ENCODE measurements at regions not wholly inside any gene's neighbourhood (a gene's known extent, or its start where the extent isn't known, plus 50 kb on each side); places are given as distances from the start of the nearest gene placed in this dataset.

- peak; percentile 13 for DNase-seq (ENCODE audit: low spot score)
- H3K4me3 ChIP-seq = no peak overlapping the region
- no peak overlapping the region for H3K9ac ChIP-seq
- H3K27ac ChIP-seq = no peak overlapping the region
- peaks cover 57% of the 10 kb centered on the region for H3K27me3 ChIP-seq
- TF ChIP-seq EZH2 (IDR thresholded peaks at IDR 0.05) (no peak), CTCF (IDR thresholded peaks at IDR 0.05) (peak; percentile 41)
- Mint-ChIP-seq H3K9me3 (no peaks in the 10 kb centered on the region), H3K27me3 (ENCODE audit: insufficient read depth, low read depth) (peaks cover 5% of the 10 kb centered on the region), H3K4me1 (no peaks in the 10 kb centered on the region), H3K27ac (no peak overlapping the region), H3K4me3 (no peak overlapping the region), H3K36me3 (no peaks in the 10 kb centered on the region)
- H3K4me2 ChIP-seq = no peak overlapping the region
- H3F3A ChIP-seq (ENCODE audit: low read depth) = no peaks in the 10 kb centered on the region
- no peaks in the 10 kb centered on the region for H3K9me3 ChIP-seq (ENCODE audit: low read depth)
- H3K79me2 ChIP-seq (ENCODE audit: low read depth) = no peaks in the 10 kb centered on the region
- H3K36me3 ChIP-seq = no peaks in the 10 kb centered on the region
- no peaks in the 10 kb centered on the region for H3K4me1 ChIP-seq
- H4K20me1 ChIP-seq (ENCODE audit: low read depth) = no peaks in the 10 kb centered on the region
- H2AFZ ChIP-seq (replicated peaks) = no peak overlapping the region
Measured at GRCh38 chr9:34896112-34896511, 62.0 kb upstream of the PHF24 start.

DNA sequence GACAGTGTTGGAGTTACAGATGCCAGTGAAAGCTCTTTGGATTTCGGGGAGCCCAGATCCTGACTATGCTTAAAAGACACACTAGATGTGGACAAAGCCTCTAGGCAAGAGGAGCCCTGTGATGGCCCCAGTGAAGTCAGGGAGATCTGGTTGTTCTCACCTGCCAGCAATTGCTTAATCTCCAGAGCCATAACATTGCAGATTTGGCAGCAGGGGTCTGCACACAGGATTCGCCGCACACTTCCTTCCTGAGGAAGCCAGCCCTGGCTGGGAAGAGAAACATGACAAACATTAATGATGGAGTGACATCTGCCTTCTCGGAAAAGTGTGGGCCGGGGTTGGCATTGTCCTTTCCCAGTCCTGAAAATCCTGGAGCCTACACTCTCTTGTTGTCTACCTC is 65.2 kb upstream of the PHF24 start:
- Mint-ChIP-seq H3K9me3 (no peaks in the 10 kb centered on the region), H3K27me3 (ENCODE audit: insufficient read depth, low read depth) (peaks cover 8% of the 10 kb centered on the region)
- no peak for DNase-seq (ENCODE audit: low spot score)

GRCh38 chr9:34891386-34891785 is 66.7 kb upstream of the PHF24 start:
- Histone ChIP-seq H3K27me3 (peaks cover 34% of the 10 kb centered on the region), H3K79me2 (ENCODE audit: low read depth) (no peaks in the 10 kb centered on the region), H3K4me1 (no peaks in the 10 kb centered on the region), H3K4me2 (no peak overlapping the region), H3K36me3 (no peaks in the 10 kb centered on the region), H2AFZ (replicated peaks) (no peak overlapping the region), H3K27ac (no peak overlapping the region), H3K9me3 (ENCODE audit: low read depth) (no peaks in the 10 kb centered on the region), H3K4me3 (no peak overlapping the region), H3F3A (ENCODE audit: low read depth) (no peaks in the 10 kb centered on the region), H4K20me1 (ENCODE audit: low read depth) (no peaks in the 10 kb centered on the region), H3K9ac (no peak overlapping the region)
- no peaks in the 10 kb centered on the region for H3K4me1 Mint-ChIP-seq
- DNase-seq (ENCODE audit: low spot score) = no peak
- no peak overlapping the region for H3K27ac Mint-ChIP-seq
- TF ChIP-seq CTCF (IDR thresholded peaks at IDR 0.05) (no peak), EZH2phosphoT487 (IDR thresholded peaks at IDR 0.05) (no peak), EZH2 (IDR thresholded peaks at IDR 0.05) (no peak)
- peaks cover 8% of the 10 kb centered on the region for H3K27me3 Mint-ChIP-seq (ENCODE audit: insufficient read depth, low read depth)
- no peak overlapping the region for H3K4me3 Mint-ChIP-seq
- H3K36me3 Mint-ChIP-seq = no peaks in the 10 kb centered on the region
- H3K9me3 Mint-ChIP-seq = no peaks in the 10 kb centered on the region

More for the DNA sequence above, 65.2 kb upstream of the PHF24 start:
- Histone ChIP-seq H3K79me2 (ENCODE audit: low read depth) (no peaks in the 10 kb centered on the region), H3F3A (ENCODE audit: low read depth) (no peaks in the 10 kb centered on the region), H2AFZ (replicated peaks) (no peak overlapping the region), H3K36me3 (no peaks in the 10 kb centered on the region), H3K27me3 (peaks cover 42% of the 10 kb centered on the region), H3K9ac (no peak overlapping the region), H3K4me3 (no peak overlapping the region), H4K20me1 (ENCODE audit: low read depth) (no peaks in the 10 kb centered on the region), H3K9me3 (ENCODE audit: low read depth) (no peaks in the 10 kb centered on the region), H3K27ac (no peak overlapping the region), H3K4me1 (no peaks in the 10 kb centered on the region), H3K4me2 (no peak overlapping the region)
- Mint-ChIP-seq H3K36me3 (no peaks in the 10 kb centered on the region), H3K4me1 (no peaks in the 10 kb centered on the region), H3K27ac (no peak overlapping the region), H3K4me3 (no peak overlapping the region)
- TF ChIP-seq EZH2 (IDR thresholded peaks at IDR 0.05) (no peak), EZH2phosphoT487 (IDR thresholded peaks at IDR 0.05) (no peak), CTCF (IDR thresholded peaks at IDR 0.05) (no peak)

DNA sequence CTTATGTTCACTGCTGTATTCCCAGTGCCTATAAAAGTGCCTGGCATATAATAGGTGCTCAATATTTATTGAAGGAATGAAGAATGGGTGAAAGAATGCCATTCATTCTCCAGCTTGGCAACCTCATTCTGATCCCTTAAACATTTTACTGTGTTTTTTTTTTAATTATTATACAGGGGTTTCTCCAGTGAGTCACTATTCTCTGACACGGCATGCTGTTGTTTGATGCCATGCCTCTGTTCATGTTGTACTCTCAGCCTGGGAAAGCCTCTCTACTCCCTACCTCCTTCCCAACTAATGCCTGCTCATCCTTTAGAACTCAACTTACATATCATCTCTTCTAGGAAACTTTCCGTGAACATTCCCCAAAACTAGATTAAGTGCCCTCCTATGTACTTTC is 70.2 kb upstream of the PHF24 start:
- H3F3A ChIP-seq (ENCODE audit: low read depth) = no peaks in the 10 kb centered on the region
- no peaks in the 10 kb centered on the region for H3K36me3 Mint-ChIP-seq
- H3K27me3 ChIP-seq = peaks cover 20% of the 10 kb centered on the region
- no peaks in the 10 kb centered on the region for H3K36me3 ChIP-seq
- H3K4me3 ChIP-seq = no peak overlapping the region
- H3K27ac ChIP-seq = no peak overlapping the region
- no peak for DNase-seq (ENCODE audit: low spot score)
- TF ChIP-seq CTCF (IDR thresholded peaks at IDR 0.05) (no peak), EZH2 (IDR thresholded peaks at IDR 0.05) (no peak), EZH2phosphoT487 (IDR thresholded peaks at IDR 0.05) (no peak)
- no peaks in the 10 kb centered on the region for H3K9me3 Mint-ChIP-seq
- no peak overlapping the region for H3K4me2 ChIP-seq
- H4K20me1 ChIP-seq (ENCODE audit: low read depth) = no peaks in the 10 kb centered on the region
- peaks cover 5% of the 10 kb centered on the region for H3K27me3 Mint-ChIP-seq (ENCODE audit: insufficient read depth, low read depth)
- no peaks in the 10 kb centered on the region for H3K79me2 ChIP-seq (ENCODE audit: low read depth)
- H3K4me3 Mint-ChIP-seq = no peak overlapping the region
- H3K9me3 ChIP-seq (ENCODE audit: low read depth) = no peaks in the 10 kb centered on the region
- no peak overlapping the region for H2AFZ ChIP-seq (replicated peaks)
- no peak overlapping the region for H3K27ac Mint-ChIP-seq
- H3K9ac ChIP-seq = no peak overlapping the region
- no peaks in the 10 kb centered on the region for H3K4me1 Mint-ChIP-seq
- H3K4me1 ChIP-seq = no peaks in the 10 kb centered on the region
